ENCODE measurements at regions not wholly inside any gene's neighbourhood (a gene's known extent, or its start where the extent isn't known, plus 50 kb on each side); places are given as distances from the start of the nearest gene placed in this dataset.
"Not testable (repeated sequence)": the region's sequence is repeated elsewhere in the genome, so short reads cannot be mapped to it uniquely, and the experiment has no call there.

GRCh38 chr20:4327956-4328355 lies 78.9 kb upstream of the ADRA1D start:
- Mint-ChIP-seq H3K9me3 (no peaks in the 10 kb centered on the region), H3K27ac (no peak overlapping the region), H3K4me3 (no peak overlapping the region), H3K36me3 (no peaks in the 10 kb centered on the region), H3K4me1 (peaks cover 13 to 14% of the 10 kb centered on the region in 2 donors), H3K27me3 (peaks cover 0 to 9% of the 10 kb centered on the region in 2 donors)
- ATAC-seq (replicated peaks), result no peak
- no peak for DNase-seq

- Mint-ChIP-seq H3K27ac (peak overlapping the region; percentile 27), H3K27me3 (peaks cover 0 to 7% of the 10 kb centered on the region in 2 donors), H3K36me3 (no peaks in the 10 kb centered on the region), H3K4me1 (peaks cover 13 to 14% of the 10 kb centered on the region in 2 donors), H3K4me3 (no peak overlapping the region), H3K9me3 (no peaks in the 10 kb centered on the region)
- peak; percentile 16 for DNase-seq
- peak in 1 of 2 donors; percentile 59 for ATAC-seq (replicated peaks)
These were observed 77.3 kb upstream of the ADRA1D start for GRCh38 chr20:4326195-4327065.

DNA sequence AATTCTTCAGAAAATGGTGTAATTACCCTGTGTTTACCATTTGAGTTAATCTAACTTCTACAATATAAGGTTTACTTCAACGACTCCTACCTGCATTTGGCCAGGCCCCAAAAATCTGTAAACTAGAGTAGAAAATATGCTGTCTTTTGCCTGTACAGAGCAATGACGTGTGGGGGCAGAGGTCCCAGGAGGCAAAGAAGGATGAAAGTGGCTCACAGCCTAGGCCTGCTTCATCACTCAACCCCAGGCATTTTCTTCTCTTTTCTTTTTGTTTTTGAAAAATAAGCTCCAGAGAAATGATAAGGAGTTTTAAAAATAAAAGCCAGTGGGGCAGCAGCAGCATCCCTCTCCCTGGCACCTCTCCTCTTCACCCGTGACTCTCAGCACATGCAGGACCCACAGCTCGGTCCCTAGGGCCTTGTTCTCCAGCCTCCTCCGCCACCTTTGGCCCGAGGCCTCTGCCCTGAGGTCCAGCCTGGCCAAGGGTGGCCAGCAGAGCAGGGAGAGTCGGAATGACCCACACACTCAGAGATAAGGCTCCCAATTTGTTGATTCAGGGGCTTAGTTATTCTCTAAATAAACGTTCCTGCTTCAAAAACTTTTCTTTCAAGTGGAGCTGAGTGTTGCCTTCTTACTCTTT lies 76.6 kb upstream of the ADRA1D start:
- DNase-seq (no peak), ATAC-seq (replicated peaks) (peak in 1 of 2 donors; percentile 63)
- H3K9me3 Mint-ChIP-seq, result no peaks in the 10 kb centered on the region
- no peaks in the 10 kb centered on the region for H3K36me3 Mint-ChIP-seq
- H3K27ac Mint-ChIP-seq, result peak overlapping the region; percentile 27
- no peak overlapping the region for H3K4me3 Mint-ChIP-seq
- peaks cover 0 to 7% of the 10 kb centered on the region in 2 donors for H3K27me3 Mint-ChIP-seq
- peaks cover 13 to 14% of the 10 kb centered on the region in 2 donors for H3K4me1 Mint-ChIP-seq

DNA sequence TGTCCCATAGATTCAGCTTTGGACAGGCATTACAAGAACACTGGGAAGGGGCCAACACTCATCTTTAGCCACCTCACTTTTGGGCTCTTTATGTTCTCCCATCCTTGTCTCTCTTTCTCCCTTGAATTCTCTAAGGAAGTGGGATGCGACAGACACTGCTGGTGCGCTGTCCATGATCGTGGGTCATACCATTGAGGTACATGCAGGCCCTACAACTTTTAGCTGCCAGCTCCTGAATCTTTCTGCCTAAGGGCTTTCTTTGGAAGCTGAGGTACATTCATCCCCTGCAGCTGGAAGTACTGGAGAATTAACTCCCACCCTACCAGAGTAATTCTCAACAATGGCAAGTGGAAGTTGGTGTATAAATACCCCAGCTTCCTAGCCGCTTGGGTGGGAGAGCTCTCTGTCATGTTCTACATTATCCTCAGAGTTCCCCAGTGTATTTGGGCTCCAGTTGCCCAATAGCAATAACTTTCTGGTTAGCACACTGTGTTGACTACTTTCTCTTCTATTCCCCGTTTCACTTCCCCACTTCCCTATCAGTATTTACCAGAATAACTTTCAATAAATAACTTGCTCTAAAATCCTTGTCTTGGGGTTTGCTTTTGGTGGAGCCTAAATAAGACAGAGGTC lies 75.6 kb upstream of the ADRA1D start:
- no peaks in the 10 kb centered on the region for H3K9me3 Mint-ChIP-seq
- DNase-seq (no peak), ATAC-seq (replicated peaks) (peak in 1 of 2 donors; percentile 42)
- peaks cover 0 to 7% of the 10 kb centered on the region in 2 donors for H3K27me3 Mint-ChIP-seq
- peaks cover 13 to 14% of the 10 kb centered on the region in 2 donors for H3K4me1 Mint-ChIP-seq
- no peak overlapping the region for H3K4me3 Mint-ChIP-seq
- no peaks in the 10 kb centered on the region for H3K36me3 Mint-ChIP-seq
- H3K27ac Mint-ChIP-seq, result no peak overlapping the region

- no peak for DNase-seq
- Mint-ChIP-seq H3K27ac (no peak overlapping the region), H3K9me3 (peaks cover 0 to 3% of the 10 kb centered on the region in 2 donors), H3K36me3 (no peaks in the 10 kb centered on the region), H3K27me3 (peaks cover 4 to 7% of the 10 kb centered on the region in 2 donors), H3K4me3 (no peak overlapping the region), H3K4me1 (peaks cover 13 to 14% of the 10 kb centered on the region in 2 donors)
- ATAC-seq (replicated peaks), result peak; percentile 48 to 53
These were observed 73.4 kb upstream of the ADRA1D start for GRCh38 chr20:4322499-4322898.

DNA sequence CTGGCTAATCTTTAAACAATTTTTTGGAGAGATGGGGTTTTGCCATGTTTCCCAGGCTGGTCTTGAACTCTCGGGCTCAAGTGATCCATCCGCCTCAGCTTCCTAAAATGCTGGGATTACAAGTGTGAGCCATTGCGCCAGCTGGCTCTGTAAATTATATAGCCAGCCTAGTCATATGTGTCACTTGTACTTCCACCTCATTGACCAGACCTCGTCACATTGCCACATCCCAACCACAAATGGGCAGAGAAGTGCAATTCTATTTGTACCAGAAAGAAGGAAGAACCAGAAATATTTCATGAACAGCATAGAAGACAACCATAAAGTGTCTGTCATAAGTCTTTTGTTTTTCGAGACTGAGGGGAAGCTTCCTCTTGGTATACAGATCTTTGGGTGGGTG lies 71.2 kb upstream of the ADRA1D start:
- DNase-seq, result no peak
- Mint-ChIP-seq H3K4me1 (peaks cover 4 to 5% of the 10 kb centered on the region in 2 donors), H3K36me3 (no peaks in the 10 kb centered on the region), H3K27me3 (peaks cover 4 to 7% of the 10 kb centered on the region in 2 donors), H3K9me3 (peaks cover 5% of the 10 kb centered on the region in 2 donors), H3K4me3 (no peak overlapping the region), H3K27ac (no peak overlapping the region)
- ATAC-seq (replicated peaks), result peak in 1 of 2 donors; percentile 65

DNA sequence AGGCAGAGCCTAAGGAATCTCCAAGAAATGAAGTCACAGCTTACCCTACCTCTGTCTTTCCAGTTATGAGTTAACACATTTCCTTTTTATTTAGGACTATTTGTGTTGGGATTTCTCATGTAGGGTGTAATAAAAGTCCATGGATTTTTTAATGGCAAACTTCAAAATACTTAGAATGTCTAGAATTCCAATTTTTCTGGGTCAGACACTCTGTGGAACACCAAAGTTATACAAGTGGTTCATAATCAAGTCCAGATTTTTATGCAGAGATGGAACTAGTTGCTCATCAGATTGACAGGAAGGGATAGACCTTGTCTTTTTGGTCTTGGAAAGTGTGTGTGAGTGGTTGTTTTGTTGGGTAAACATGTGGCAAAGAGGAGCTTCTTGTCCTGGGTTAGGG lies 69.8 kb upstream of the ADRA1D start:
- H3K27me3 Mint-ChIP-seq, result peaks cover 4 to 16% of the 10 kb centered on the region in 2 donors
- no peaks in the 10 kb centered on the region for H3K36me3 Mint-ChIP-seq
- H3K9me3 Mint-ChIP-seq, result peaks cover 5% of the 10 kb centered on the region in 2 donors
- H3K4me1 Mint-ChIP-seq, result no peaks in the 10 kb centered on the region
- DNase-seq, result no peak
- no peak overlapping the region for H3K27ac Mint-ChIP-seq
- H3K4me3 Mint-ChIP-seq, result no peak overlapping the region
- ATAC-seq (replicated peaks), result no peak

- not testable (repeated sequence) for H3K36me3 Mint-ChIP-seq, H3K27me3 Mint-ChIP-seq
These were observed 61.5 kb upstream of the ADRA1D start for GRCh38 chr20:4310616-4311015.

DNA sequence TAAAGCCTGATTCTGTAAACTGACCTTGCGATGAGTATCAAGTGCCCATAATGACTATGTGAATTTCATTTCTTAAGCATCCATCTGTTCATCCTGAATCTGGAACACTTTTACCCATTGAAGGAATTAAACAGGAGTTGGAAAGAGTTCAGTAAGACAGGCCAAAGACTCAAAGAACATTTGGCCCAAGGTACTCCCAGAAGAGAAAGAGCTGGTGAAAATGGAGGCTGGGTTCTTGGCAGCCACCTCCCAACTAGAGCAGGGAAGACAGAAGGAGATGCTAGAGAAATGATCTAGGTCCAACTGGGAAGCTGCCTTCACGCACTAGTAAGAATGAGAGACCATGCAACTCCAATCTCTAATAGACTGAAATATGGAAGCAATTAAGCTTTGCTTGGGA lies 57.1 kb upstream of the ADRA1D start:
- no peaks in the 10 kb centered on the region for H3K4me1 Mint-ChIP-seq
- H3K4me3 Mint-ChIP-seq, result no peak overlapping the region
- H3K27me3 Mint-ChIP-seq, result peaks cover 0 to 15% of the 10 kb centered on the region in 2 donors
- no peak overlapping the region for H3K27ac Mint-ChIP-seq
- no peak for ATAC-seq (replicated peaks)
- no peaks in the 10 kb centered on the region for H3K36me3 Mint-ChIP-seq
- DNase-seq, result no peak
- H3K9me3 Mint-ChIP-seq, result peaks cover 0 to 6% of the 10 kb centered on the region in 2 donors

More at GRCh38 chr20:4310616-4311015, 61.5 kb upstream of the ADRA1D start:
- peaks cover 6 to 13% of the 10 kb centered on the region in 2 donors for H3K9me3 Mint-ChIP-seq
- not testable (repeated sequence) for H3K27ac Mint-ChIP-seq; DNase-seq; H3K4me1 Mint-ChIP-seq; ATAC-seq (replicated peaks); H3K4me3 Mint-ChIP-seq

DNA sequence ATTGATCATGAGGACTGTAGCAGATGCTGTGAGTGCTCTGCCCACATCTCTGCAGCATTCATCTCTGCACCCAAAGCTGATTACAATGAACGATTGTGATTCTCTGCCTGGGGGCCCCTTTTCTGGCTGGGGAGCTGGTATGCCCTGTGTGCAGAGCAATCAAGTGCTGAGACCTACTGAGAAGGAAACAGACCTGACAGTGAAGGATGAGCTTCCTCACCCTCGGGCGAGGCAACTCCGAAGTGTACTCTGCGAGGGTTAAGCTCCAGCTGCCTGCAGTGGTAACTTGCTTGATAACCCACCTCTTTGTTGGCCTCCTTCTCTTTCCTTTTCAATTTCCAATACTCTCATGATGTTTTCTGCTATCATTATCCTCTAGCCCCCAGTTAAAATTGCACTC lies 56.0 kb upstream of the ADRA1D start:
- DNase-seq (no peak), ATAC-seq (replicated peaks) (no peak)
- H3K4me3 Mint-ChIP-seq, result no peak overlapping the region
- H3K27ac Mint-ChIP-seq, result no peak overlapping the region
- no peaks in the 10 kb centered on the region for H3K9me3 Mint-ChIP-seq
- peaks cover 0 to 15% of the 10 kb centered on the region in 2 donors for H3K27me3 Mint-ChIP-seq
- H3K4me1 Mint-ChIP-seq, result no peaks in the 10 kb centered on the region
- no peaks in the 10 kb centered on the region for H3K36me3 Mint-ChIP-seq

DNA sequence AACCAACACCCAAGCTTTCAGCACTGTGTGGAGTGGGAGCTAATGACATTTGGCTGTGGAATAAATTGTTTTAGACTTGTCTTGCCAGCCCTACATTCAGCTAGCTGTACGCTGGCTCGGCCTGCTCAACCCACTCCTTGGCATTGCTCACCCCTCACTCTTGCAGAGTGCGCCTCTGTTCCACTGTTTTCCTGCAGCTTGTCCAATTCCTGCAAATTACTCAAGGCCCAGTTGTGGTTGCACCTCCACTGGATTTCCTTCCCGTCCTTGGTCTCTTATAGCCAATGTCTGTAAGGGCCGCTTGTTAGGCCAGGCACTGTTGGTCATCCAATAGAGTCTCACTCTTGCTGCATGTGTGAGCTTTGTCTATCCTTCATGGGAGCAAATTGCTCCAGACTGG lies 55.5 kb upstream of the ADRA1D start:
- no peak overlapping the region for H3K27ac Mint-ChIP-seq
- no peaks in the 10 kb centered on the region for H3K4me1 Mint-ChIP-seq
- DNase-seq (no peak), ATAC-seq (replicated peaks) (no peak)
- H3K4me3 Mint-ChIP-seq, result no peak overlapping the region
- H3K27me3 Mint-ChIP-seq, result peaks cover 0 to 15% of the 10 kb centered on the region in 2 donors
- H3K9me3 Mint-ChIP-seq, result no peaks in the 10 kb centered on the region
- H3K36me3 Mint-ChIP-seq, result no peaks in the 10 kb centered on the region

DNA sequence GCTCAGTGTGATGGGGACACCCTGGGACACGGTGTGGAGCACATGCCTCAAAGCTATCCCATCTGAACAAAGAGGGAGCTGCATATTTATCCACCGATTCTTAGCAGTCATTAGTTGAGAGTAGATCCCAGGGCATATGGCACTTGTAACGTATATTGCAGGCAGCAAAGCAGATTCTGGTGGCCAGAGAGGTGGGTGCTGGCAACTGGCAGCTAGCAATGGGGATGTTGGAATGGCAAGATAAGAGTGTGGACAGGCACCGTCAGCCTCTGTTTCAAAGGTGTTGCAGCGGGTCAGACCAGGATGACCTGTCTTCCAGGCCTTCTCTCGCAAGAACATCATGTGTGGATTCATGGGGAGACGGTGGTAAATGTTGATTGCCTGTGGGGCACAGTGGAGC lies 54.0 kb upstream of the ADRA1D start:
- H3K4me1 Mint-ChIP-seq, result no peaks in the 10 kb centered on the region
- no peak overlapping the region for H3K4me3 Mint-ChIP-seq
- no peak for ATAC-seq (replicated peaks)
- no peaks in the 10 kb centered on the region for H3K9me3 Mint-ChIP-seq
- H3K27me3 Mint-ChIP-seq, result peaks cover 7 to 22% of the 10 kb centered on the region in 2 donors
- no peak for DNase-seq
- H3K27ac Mint-ChIP-seq, result no peak overlapping the region
- no peaks in the 10 kb centered on the region for H3K36me3 Mint-ChIP-seq

DNA sequence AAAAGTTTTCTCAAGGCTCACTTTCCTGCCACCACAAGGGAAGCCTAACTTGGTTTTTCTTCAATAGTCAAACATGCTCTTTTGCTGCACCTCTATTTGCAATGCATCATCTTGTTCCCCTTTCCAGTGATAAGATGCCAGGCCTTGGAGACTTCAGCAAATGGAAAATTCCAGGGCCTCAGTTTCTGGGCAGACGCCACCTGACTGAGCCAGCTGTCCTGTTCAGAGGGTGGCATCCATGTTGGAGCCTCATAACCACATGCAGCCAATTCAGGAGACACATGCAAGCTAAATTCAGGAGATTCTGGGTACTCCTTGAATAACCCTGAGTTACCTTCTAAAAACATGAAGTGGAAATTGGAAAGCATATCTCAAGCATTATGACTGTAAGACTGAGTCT lies 51.8 kb upstream of the ADRA1D start:
- Mint-ChIP-seq H3K9me3 (peaks cover 0 to 2% of the 10 kb centered on the region in 2 donors), H3K36me3 (no peaks in the 10 kb centered on the region), H3K4me3 (no peak overlapping the region), H3K27ac (no peak overlapping the region), H3K27me3 (peaks cover 16 to 31% of the 10 kb centered on the region in 2 donors), H3K4me1 (no peaks in the 10 kb centered on the region)
- ATAC-seq (replicated peaks) (no peak), DNase-seq (no peak)

- Mint-ChIP-seq H3K4me1 (no peaks in the 10 kb centered on the region), H3K4me3 (no peak overlapping the region), H3K36me3 (no peaks in the 10 kb centered on the region), H3K9me3 (peaks cover 0 to 2% of the 10 kb centered on the region in 2 donors), H3K27ac (no peak overlapping the region), H3K27me3 (peaks cover 16 to 31% of the 10 kb centered on the region in 2 donors)
- DNase-seq, result no peak
- no peak for ATAC-seq (replicated peaks)
These were observed 51.3 kb upstream of the ADRA1D start for GRCh38 chr20:4300401-4300800.
